H1 (cell line): ENCODE measurements at regions not wholly inside any gene's neighbourhood (a gene's known extent, or its start where the extent isn't known, plus 50 kb on each side); places are given as distances from the start of the nearest gene placed in this dataset.

Experiments
- KDM4A ChIP-seq: IDR thresholded peaks from one replicate; pipeline ENCODE4 v1.7.1; 2012; ENCODE audit warnings: low read depth, mild to moderate bottlenecking, moderate library complexity, low read length, inconsistent platforms; ENCODE audit not compliant: severe bottlenecking
- TF ChIP-seq, protein P1 (sequence below): IDR thresholded peaks from 2 replicates; pipeline ENCODE4 v1.6.1; 2011; ENCODE audit warnings: low read length, improper control_type of control experiment

DNA sequence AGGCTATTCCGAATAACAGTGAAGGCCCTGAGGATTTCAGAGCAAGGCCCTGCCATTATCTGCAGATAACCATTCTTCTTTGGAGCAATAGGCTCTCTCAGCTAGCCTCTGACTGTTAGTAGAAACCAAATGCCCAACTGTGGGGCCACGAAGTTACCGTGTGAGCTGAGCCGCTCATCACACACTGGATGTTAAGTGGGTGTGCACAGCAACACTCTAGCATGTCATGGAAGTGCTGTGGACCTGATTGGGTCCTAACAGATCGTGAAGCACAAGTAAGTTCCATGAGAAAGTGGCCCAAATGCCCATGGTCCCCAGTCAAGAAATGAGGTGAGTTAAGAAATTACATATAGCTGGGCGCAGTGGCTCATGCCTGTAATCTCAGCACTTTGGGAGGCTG lies 190.4 kb downstream of the ALG10 start (continued):
- TF ChIP-seq KDM4A = no peak
- TF ChIP-seq, protein P1, sequence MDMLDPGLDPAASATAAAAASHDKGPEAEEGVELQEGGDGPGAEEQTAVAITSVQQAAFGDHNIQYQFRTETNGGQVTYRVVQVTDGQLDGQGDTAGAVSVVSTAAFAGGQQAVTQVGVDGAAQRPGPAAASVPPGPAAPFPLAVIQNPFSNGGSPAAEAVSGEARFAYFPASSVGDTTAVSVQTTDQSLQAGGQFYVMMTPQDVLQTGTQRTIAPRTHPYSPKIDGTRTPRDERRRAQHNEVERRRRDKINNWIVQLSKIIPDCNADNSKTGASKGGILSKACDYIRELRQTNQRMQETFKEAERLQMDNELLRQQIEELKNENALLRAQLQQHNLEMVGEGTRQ = no peak
